AG08396 (cell line): ENCODE measurements at regions not wholly inside any gene's neighbourhood (a gene's known extent, or its start where the extent isn't known, plus 50 kb on each side); places are given as distances from the start of the nearest gene placed in this dataset.
"Not testable (repeated sequence)": the region's sequence is repeated elsewhere in the genome, so short reads cannot be mapped to it uniquely, and the experiment has no call there.

Source experiments
- DNase-seq: peaks from one replicate; pipeline ENCODE4 v3.0.0; 2012; ENCODE audit warnings: low spot score, mixed read lengths

DNA sequence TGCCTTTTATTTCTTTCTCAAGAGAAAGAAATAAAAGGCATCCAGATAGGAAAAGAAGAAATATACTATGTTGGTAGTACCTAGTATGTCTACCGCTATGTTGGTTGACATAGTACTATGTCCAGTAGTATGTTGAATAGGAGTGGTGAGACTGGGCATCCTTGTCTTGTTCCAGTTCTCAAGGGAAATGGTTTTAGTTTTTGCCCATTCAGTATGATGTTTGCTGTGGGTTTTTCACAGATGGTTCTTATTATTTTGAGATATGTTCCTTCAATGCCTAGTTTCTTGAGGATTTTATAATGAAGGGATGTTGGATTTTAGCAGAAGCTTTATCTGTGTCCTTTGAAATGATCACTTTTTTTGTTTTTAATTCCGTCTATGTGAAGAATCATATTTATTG, 53.0 kb upstream of the CSNK1A1L start:
- no peak for DNase-seq

DNA sequence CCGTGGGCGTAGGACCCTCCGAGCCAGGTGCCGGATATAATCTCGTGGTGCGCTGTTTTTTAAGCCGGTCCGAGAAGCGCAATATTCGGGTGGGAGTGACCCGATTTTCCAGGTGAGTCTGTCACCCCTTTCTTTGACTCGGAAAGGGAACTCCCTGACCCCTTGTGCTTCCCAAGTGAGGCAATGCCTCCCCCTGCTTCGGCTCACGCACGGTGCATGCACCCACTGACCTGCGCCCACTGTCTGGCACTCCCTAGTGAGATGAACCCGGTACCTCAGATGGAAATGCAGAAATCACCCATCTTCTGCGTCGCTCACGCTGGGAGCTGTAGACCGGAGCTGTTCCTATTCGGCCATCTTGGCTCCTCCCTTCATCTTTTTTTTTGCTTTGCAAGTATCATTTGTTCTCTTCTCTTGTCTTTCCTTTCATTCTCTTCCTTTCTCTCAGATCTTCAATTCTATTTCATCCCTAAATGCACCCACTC, 50.2 kb upstream of the CSNK1A1L start:
- DNase-seq, result not testable (repeated sequence)
